ENCODE measurements at regions not wholly inside any gene's neighbourhood (a gene's known extent, or its start where the extent isn't known, plus 50 kb on each side); places are given as distances from the start of the nearest gene placed in this dataset.

DNA sequence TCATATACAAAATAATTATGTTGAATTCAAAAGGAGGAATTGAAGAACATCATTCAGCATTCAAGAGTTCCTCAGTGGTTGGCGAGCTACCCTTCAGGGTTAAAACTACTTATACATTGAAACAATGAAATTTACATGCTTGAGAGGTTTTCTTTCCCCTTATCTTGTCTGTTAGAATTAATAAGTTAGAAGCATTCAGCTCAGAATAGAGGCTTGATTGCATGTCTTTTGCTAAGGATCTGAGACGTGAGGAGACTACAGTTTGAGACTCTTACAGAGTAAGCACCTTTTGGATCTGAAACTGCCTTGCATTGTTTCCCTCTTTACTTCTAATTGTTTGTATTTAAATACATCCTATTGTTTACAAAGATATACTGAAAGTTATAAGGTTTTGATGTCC lies 157.6 kb downstream of the NSUN3 start:
- no peak for DNase-seq
- 73 to 74% methylated on average over 2 of the region's 2 CpGs for WGBS, 2 donors
- no peaks in the 10 kb centered on the region for H3K27me3 ChIP-seq
- intact Hi-C loops (cut with DNase I), result no loop called here
- H3K9me3 ChIP-seq, result peaks cover 0 to 6% (median 0%) of the 10 kb centered on the region in 11 donors
- no peaks in the 10 kb centered on the region for H3K36me3 ChIP-seq
- H3K4me1 ChIP-seq, result peaks cover 0 to 3% (median 0%) of the 10 kb centered on the region in 9 donors
- TF ChIP-seq, protein P1, sequence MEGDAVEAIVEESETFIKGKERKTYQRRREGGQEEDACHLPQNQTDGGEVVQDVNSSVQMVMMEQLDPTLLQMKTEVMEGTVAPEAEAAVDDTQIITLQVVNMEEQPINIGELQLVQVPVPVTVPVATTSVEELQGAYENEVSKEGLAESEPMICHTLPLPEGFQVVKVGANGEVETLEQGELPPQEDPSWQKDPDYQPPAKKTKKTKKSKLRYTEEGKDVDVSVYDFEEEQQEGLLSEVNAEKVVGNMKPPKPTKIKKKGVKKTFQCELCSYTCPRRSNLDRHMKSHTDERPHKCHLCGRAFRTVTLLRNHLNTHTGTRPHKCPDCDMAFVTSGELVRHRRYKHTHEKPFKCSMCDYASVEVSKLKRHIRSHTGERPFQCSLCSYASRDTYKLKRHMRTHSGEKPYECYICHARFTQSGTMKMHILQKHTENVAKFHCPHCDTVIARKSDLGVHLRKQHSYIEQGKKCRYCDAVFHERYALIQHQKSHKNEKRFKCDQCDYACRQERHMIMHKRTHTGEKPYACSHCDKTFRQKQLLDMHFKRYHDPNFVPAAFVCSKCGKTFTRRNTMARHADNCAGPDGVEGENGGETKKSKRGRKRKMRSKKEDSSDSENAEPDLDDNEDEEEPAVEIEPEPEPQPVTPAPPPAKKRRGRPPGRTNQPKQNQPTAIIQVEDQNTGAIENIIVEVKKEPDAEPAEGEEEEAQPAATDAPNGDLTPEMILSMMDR (IDR thresholded peaks at IDR 0.05), result no peak
- H3K4me3 ChIP-seq, result no peak overlapping the region
- no peak for ATAC-seq
- H3K27ac ChIP-seq, result no peak overlapping the region

DNA sequence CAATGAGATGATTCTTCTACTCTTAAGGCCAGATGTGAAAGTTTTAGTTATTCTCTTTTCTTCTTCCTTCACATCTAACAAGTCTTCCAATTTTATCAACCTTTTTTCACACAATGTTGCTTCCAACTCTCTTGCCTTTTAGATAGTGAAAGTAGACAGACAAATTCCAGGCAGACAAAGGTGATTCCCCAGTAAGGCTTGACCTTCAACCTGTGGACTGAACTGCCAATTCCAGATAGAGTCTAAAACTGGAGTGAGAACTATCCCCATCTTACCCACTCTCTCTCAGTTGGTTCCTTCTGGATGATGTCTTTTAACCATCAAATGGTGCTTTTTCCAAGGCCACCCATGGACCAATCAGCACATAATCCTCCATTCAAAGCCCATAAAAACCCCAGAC lies 159.0 kb downstream of the NSUN3 start:
- Histone ChIP-seq H3K27ac (no peak overlapping the region), H3K36me3 (no peaks in the 10 kb centered on the region), H3K4me1 (peaks cover 0 to 3% (median 0%) of the 10 kb centered on the region in 9 donors), H3K27me3 (no peaks in the 10 kb centered on the region), H3K9me3 (peaks cover 0 to 6% (median 0%) of the 10 kb centered on the region in 11 donors), H3K4me3 (no peak overlapping the region)
- ATAC-seq, result no peak
- TF ChIP-seq, protein P1 (IDR thresholded peaks at IDR 0.05), result no peak
- DNase-seq, result no peak
- intact Hi-C loops (cut with DNase I), result no loop called here

DNA sequence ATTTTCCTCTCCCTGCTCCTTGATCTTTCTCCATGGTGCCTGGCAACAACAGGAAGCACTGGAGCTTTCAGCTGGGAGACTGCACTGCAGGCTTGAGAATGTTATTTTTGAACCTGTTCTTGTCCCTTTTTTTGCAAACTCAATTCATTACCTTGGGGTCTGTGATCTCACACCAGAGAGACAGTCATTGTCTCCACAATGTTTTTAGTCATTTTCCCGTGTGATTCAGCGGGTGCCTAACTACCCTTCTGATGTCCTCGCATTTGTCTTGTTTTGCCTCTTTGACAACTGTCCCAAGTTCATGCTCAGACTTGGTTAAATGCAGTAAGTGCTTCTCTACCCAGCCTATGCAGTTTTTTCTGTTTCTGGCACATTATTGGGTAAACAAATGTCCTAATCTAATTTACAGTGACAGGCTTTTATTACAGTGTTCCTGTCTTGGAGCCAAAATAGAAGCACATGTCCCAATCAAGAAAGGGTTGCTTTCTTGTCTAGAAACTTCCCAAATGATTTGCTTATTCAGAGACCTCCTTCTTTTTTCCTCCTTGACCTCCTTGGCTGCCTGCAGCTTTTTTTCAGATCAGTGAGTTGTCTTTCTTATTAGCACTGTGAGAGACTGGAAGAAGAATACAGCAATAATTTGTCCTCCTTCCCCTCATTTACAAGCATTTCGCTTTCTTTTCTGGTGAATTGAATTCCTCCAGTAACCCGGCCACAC lies 162.4 kb downstream of the NSUN3 start:
- 84% methylated on average over 5 of the region's 5 CpGs for WGBS, 2 donors
- Histone ChIP-seq H3K4me3 (no peak overlapping the region), H3K9me3 (peaks cover 0 to 6% (median 0%) of the 10 kb centered on the region in 11 donors), H3K36me3 (no peaks in the 10 kb centered on the region), H3K4me1 (peaks cover 0 to 3% (median 0%) of the 10 kb centered on the region in 9 donors), H3K27ac (no peak overlapping the region), H3K27me3 (no peaks in the 10 kb centered on the region)
- intact Hi-C loops (cut with DNase I), result no loop called here
- DNase-seq, result no peak
- TF ChIP-seq, protein P1 (IDR thresholded peaks at IDR 0.05), result no peak
- no peak for ATAC-seq

DNA sequence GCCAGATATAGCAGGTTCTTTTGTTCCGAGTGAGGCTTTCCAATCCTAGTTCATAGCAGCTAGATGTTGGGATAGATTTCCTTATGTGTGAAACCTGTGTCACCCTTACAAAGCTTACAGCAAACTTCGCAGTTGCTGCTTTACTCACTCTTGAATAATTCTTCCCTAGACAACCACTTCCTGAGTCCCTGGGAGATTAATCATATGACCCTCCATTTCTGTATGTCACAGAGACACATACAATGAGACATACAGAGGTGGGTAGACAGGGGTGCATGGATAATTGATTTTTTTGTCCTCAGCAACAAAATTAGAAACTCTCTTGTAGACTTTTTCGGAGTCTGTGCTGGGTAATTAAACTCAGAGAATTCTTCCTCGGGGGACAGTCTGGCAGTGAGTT lies 163.2 kb downstream of the NSUN3 start:
- H3K4me3 ChIP-seq, result no peak overlapping the region

More for the DNA sequence above, 163.2 kb downstream of the NSUN3 start:
- DNase-seq (no peak), ATAC-seq (no peak)
- H3K27me3 ChIP-seq, result no peaks in the 10 kb centered on the region
- 65 to 73% methylated on average over 4 of the region's 4 CpGs for WGBS, 2 donors
- H3K27ac ChIP-seq, result no peak overlapping the region
- TF ChIP-seq, protein P1 (IDR thresholded peaks at IDR 0.05), result no peak
- peaks cover 0 to 6% (median 0%) of the 10 kb centered on the region in 11 donors for H3K9me3 ChIP-seq
- intact Hi-C loops (cut with DNase I), result no loop called here
- H3K4me1 ChIP-seq, result peaks cover 0 to 3% (median 0%) of the 10 kb centered on the region in 9 donors
- H3K36me3 ChIP-seq, result no peaks in the 10 kb centered on the region

All from heart right ventricle (tissue), 16 donors.